Stimulated activated CD8-positive, alpha-beta memory T cell treated with anti-CD3 and anti-CD28 coated beads, Interleukin-2, amount 100 ng/mL, for 48 hours (primary cell): ENCODE measurements at regions not wholly inside any gene's neighbourhood (a gene's known extent, or its start where the extent isn't known, plus 50 kb on each side); places are given as distances from the start of the nearest gene placed in this dataset.
"Not testable (repeated sequence)": the region's sequence is repeated elsewhere in the genome, so short reads cannot be mapped to it uniquely, and the experiment has no call there.

Experiments used
- DNase-seq, 2 donors: peaks; one replicate each; pipeline ENCODE4 v3.0.0-alpha.2; 2020; ENCODE audit warnings: low read depth in 2 of 2

DNA sequence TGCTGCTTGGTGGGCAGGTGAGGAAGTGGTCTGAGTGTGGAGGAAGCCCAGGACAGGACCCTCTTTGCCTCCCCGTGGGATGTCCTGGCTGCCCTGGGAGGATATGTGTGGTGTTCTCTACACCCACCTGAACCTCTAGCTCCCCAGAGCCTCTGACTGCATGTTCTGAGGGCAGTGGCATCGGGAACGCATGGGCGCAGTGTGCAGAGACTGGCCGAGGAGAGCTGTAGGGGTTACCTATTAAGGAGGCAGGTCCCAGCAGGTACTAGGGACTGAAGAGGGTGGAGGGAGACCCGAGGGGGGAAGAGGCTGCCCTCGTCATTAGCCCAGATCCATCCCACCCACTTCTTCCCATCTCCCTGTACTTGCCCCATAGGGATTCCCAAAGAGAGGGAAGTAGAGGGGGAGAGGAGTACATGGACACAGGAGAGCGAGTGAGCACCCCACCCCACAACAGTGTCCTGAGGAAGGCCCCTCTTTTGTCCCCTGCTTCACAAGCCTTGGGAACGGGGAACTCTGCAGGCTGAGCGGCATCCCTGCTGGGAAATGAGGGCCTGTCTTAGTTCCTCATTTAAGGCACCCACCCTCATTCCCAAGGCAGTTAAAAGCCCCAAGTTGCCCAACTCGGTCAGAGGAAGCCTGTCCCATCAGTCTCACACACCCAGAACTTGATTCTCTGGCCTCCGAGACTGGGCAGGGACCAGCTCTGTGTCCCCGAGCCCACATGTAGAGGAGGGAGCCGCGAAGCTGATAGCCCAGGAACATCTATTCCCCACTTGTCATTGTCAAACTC, 208.5 kb upstream of the PLGLB2 start:
- DNase-seq = not testable (repeated sequence)

DNA sequence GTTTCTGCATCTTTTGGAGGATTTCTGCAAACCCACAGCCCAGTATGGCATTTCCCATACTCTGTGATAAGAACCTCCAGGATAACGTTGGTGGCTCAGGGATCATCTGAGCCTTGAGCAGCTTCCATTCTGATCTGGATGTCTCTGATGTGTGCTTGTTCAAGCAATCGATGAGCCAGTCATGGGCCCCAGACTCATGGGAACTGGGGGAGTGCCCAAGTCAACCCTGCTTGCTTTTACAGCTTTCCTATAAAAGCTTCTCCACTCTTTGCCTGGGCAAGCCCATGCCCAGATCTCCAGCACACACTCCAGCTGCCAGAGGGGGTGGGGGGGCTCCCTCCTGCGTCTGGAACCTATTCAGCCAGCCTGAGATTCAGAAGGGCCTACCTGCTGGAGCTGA, 207.6 kb upstream of the PLGLB2 start:
- not testable (repeated sequence) for DNase-seq

DNA sequence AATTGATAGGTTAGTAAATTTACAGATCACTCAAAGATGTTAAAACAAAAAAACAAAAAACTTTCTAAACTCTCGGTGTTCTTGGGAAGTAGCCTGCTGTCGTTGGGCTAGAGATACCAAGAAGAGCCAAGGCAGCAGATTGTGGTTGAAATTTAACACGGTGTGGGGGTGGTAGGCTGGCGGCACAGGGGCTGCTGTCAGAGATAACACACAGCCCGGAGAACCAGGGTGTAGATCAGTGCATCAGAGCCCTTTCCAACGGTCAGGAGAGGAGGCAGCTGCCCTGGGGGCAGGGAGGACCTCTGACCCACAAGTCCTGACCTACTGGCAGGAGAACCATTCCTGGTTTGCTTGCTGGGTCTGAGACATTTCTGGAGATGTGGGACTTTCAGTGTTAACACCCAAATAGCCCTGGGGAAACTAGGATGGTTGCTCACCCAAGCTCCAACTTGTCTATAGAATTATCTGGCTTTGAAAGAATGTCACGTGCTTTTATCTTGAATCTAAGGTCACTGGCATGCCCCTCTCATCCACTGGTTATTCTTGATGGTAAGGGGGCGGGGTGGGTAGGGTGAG, 205.2 kb upstream of the PLGLB2 start:
- DNase-seq = peak in 1 of 2 donors; percentile 39

DNA sequence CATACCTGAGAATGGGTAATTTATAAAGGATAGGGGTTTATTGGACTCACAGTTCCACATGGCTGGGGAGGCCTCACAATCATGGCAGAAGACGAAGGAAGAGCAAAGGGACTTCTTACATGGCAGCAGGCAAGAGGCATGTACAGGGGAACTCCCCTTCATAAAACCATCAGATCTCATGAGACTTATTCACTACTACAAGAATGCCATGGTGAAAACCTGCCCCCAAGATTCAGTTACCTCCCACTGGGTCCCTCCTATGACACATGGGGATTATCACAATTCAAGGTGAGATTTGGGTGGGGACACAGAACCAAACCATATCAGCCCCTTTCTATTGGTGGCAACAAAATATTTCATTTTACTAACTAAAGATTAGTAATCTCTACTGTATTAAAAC, 204.1 kb upstream of the PLGLB2 start:
- not testable (repeated sequence) for DNase-seq

DNA sequence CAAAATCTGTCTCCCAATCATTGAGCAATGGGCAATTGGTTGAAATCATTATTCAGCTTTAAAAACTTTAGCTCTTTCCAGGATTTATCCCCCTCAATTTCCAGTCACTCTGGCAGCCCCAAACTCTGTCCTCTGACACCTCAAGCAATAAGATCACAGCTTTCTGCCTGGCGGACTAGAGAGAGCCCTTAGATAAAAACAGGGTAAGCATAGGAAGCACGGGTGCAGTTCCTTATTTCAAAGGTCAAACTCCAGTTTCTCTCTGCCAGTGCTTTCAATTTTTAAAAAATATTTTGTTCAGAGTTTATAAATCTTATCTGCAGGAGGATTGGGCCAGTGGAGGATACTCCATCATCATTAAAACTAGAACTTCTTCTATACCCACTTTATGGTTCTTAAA, 200.8 kb upstream of the PLGLB2 start:
- DNase-seq = not testable (repeated sequence)

DNA sequence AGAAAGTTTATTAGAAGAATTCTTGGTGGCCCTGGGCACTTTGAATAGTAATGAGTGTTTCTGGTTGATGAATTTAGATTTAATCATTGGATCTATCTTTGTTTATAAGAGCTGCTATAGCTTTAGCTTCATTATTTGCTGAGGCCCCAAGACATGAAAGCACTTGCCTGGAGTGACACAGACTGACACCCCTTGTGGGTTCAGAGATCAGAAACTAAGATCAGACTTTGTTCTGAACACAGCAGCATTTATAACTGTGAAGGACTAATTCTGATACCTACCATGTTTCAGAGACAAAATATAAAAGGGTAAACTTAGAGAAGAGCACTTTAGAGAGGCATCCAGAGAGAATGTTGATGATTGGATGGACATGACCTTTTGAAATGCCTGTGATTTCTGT, 199.9 kb upstream of the PLGLB2 start:
- not testable (repeated sequence) for DNase-seq

DNA sequence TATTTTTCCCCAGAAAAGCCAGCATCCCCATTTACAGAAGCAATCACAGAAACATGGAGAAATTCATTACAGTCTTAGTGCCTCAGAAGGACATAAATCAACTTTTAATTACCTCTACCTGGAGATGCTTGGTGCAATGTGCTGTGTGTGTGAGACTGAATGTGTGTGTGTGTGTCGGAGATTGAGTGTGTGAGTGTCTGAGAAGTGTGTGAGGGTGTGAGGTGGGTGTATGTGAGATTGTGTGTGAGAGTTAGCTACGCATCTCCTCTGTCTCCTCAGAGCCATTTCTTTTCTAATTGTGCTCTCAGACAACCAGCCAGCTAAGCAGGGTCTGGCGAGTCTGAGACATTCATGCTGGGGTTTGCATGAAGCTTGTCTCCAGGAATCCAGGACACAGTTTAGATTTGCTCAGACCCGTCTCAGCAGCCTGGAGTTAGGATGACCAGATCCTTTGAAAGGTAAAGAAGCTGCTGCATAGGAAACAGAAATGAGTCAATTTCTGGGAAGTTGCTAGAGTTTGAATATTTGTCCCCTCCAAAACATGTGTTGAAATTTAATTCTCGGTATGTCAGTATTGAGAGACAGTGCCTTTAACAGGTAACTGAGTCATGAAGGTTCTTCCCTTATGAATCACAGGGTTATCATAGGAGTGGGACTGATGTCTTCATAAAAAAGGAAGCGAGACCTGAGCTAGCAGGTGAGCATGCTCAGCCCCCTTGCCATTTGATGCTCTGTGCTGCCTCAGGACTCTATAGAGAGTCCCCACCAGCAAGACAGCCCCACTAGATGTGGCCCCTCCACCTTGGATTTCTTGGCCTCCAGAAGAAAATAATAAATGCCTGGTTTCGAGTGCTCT, 199.0 kb upstream of the PLGLB2 start:
- not testable (repeated sequence) for DNase-seq

DNA sequence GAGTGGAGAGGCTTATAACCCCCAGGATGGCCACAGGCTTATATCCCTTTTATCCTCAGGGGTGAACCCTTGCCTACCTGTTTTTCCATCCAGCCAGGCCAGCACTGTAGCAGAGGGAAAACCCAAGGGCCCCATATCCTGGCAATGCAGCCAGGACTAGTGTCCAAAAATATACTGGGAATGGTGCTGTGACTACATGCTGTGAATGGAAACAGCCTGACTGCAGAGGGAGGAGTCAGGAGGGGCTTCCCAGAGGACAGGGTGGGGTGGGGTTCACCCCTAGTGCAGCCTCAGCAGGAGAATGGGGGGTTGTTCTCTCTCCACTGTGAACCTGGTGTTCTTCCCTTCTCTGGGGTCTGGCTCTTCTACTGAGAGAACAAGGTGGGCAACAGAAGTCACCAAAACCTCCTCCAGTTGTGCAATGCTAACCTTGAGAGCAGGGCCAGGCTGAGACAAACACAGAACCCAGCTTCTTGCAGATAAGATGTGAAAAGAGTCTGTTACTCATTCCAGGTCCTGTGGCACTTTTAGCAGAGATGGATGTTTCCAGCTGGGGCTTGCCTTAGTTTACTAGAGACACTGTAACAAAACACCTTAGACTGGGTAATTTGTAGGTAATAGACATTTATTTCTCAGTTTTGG, 198.2 kb upstream of the PLGLB2 start:
- DNase-seq = not testable (repeated sequence)

DNA sequence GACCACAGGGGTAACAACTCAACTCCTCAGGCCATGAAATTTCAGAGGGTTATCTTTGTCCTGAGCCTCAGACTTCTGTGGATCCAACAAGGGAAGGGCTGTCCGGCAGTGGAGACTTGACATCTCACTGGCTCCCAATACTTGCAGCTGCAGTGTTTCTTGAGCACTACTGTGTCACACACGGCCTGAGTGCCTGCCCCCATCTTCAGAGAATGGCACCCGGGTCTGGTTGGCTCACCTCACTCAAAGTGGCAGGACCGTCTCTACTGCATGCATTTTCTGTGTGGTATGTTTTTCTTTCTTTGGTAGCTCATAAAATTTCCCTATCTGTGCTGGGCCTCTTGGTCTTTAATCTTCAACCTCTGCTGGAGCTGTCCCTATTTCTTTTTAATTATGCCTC, 193.2 kb upstream of the PLGLB2 start:
- not testable (repeated sequence) for DNase-seq

DNA sequence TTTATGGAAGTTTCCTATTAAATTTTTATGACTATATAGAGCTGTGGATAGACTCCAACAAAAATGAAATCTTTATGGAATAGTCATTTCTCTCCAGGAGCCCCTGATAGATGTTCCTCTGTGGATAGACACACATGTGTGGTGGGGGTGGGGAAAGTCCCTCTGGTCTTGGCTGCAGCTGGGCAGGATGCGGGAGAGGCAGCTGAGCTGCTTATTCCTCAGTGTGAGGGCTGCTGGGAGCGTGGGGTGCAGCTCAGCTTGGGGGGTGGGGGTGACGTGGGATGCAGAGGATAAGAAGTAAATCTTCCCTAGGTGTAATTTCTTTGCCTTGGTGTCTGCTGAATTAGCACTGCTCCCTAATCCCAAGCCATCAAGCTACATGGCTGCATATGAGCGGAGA, 192.8 kb upstream of the PLGLB2 start:
- not testable (repeated sequence) for DNase-seq

DNA sequence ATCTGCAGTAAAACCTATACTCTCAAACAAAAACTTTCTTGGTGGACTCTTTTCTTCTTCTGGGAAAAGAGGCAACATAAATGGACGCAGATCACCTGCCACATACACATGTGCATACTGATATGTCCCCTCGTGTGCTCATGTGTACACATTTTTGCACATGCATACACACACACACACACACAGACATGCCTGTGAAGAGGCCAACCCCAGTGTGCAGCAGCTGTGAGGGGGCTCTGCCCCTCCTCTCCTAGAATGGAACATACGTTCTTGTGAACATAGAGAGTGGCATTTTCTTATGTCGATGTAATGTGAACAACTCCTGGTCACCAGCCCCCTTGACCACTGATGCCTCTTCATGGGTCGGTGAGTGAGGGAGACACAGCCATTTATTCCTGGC, 188.9 kb upstream of the PLGLB2 start:
- not testable (repeated sequence) for DNase-seq

DNA sequence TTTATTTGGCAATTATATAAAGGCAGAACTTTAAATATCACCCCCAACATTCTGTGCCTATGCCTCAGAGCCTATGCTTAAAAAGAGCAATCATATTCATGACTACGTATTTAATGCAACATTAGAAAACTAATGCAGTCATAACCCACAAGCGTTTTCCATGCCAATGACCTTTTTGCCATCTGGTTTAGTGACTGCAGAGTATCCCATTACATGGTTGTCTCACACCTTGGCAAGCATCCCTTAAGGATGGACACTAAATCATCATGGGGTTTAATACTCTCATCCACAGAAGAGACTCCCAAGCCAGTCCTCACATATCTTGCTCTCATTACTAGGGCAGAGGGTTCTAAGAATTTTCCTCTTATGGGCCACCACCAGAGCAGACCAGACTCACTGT, 188.2 kb upstream of the PLGLB2 start:
- DNase-seq = not testable (repeated sequence)

DNA sequence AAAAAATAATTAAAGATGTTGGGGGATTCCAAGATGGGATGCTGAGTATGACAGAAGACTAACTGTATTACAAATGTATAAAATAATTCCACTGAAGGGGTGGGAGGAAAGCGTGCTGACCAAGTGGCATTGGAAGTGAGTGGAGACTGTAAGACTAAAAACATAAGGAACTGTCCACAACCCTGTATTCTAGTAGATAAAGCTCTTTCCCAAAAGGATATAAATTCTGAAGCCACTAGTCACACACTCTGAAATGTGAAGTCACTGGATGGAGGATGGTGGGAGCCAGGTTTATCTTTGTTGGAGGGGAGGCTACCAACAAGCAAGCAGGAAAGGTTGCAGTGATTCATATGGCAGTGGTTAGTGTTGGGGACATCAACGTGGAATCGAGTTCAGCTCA, 182.8 kb upstream of the PLGLB2 start:
- DNase-seq = not testable (repeated sequence)

DNA sequence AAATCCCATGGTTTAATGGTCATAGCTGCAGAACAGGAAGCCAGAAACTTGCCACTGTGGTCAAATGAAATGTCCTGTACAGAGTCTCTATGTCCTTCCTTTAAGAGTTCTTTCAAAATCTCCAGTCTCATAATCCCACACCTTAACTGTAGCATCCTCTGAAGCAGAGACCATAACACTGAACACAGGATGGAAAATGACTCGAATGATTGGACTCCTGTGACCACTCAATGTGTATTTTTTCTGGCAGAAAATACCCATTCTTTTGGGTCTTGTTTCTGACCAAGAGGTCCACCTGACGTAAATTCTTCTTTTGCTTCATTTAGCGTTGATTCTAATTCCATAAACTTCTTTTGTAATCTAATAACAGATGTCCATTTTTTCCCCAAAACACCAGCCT, 181.4 kb upstream of the PLGLB2 start:
- DNase-seq = not testable (repeated sequence)

DNA sequence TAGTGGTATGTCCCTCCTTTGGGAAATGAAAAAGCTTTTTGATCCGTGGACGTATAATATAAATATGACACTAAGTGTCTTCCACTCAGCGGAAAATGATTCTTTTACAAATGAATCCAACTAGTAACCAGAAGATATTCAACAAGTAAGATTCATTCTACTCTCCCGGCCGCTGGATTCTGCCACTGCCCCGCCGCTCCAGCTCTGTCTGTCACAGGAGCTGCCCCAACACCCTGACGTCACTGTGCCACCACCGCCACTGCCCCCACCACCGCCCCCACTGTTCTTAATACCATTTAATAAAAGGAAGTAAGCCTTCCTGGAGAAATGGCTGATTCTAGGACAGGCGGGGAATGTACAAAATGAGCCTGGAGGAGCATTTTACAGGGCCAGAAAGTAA, 180.8 kb upstream of the PLGLB2 start:
- not testable (repeated sequence) for DNase-seq

DNA sequence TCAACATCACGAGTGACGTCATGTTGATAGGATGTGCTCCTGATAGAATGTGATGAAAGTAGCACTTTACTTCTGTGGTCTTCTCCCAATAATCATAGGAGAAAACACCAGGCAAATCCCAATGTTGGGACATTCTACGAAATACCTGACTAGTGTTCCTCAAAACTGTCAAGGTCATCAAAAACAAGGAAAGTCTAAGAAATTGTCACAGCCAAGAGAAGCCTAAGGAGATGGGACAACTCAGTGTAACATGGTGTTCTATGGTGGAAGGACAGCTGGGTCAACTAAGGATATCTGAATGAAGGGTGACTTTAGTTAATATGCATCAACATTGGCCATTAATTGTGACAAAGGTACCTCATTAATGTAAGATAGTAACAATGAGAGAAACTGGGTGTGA, 180.0 kb upstream of the PLGLB2 start:
- not testable (repeated sequence) for DNase-seq

DNA sequence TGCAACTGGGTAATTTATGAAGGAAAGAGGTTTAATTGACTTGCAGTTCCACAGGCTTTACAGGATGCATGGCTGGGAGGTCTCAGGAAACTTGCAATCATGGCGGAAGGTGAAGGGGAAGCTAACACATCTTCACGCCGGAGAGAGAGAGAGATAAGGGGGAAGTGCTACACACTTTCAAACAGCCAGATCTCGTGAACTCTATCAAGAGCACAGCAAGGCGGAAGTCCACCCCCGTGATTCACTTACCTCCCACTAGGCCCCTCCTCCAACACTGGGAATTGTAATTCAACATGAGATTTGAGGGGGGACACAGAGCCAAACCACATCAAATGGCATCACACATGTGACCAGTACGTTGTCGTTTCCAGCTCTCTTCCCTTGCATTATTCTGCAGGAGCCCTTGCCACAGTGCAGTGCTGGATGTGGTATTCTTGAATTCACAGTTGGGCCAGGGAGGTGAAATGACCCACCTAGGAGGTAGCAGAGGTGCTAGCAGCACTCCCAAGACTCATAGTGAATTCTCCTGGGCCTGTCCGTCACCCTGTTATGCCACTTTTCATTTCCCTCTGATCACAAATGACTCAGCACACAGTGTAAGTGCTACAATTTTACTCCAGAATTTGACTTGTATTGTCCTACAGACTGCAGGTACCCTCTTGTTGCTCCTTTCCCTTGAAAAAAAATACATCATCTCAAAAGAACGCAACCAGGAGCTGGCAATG, 179.2 kb upstream of the PLGLB2 start:
- DNase-seq = not testable (repeated sequence)

DNA sequence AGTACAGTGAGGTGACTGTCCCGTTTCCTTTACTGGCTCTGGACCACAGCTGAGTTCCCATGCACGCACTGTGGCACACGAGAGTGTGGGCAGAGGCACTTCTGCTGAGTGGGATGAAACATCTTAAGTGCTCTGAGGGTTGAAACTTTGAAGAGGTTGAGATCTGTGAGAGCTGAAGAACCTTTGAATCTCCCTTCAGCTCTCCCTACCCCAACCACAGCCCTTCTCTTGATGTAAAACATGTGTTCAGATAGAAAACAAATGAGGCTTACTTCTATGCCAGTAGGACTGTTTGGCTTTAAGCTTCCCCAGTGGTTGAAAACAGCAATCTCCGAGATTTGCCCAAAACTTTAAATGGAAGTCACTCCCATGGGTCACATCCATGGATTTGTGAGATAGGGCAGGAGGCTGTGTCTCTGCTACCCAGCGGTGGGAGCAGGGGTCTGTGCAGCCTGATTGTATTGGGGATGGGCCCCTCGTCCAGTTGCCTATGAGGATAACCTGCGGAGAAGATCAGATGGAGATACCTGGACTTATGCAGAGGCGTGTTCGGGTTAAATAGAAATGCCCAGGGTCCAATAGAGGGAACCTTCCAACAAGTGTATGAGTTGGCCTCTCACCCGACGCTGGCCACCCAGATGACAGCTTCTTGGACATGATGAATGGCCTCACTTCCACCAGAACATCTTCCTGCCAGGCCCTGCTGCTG, 178.0 kb upstream of the PLGLB2 start:
- DNase-seq = not testable (repeated sequence)

DNA sequence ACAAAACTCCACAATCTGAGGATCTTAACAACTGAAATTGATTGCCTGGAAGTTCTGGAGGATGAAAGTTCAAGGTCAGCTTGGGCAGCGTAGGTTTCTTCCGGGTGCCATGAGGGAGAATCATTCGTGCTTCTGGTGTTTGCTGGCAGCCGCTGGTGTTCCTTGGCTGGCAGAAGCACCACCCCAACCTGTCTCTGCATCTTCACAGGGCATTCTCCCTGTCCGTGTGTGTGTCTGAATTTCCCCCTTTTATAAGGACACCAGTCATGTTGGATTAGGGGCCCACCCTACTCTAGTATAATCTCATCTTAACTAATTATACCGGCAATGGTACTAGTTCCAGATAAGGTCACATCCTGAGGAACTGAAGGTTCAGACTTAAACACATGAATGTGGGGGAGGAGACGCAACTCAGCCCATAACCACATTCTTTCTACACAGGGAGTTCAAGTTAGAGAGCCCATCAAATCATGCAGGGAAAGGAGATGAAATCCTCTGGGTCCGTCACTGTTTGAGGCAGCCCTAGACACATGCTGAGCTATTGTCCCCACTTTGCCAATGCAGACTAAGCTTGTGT, 175.9 kb upstream of the PLGLB2 start:
- not testable (repeated sequence) for DNase-seq

DNA sequence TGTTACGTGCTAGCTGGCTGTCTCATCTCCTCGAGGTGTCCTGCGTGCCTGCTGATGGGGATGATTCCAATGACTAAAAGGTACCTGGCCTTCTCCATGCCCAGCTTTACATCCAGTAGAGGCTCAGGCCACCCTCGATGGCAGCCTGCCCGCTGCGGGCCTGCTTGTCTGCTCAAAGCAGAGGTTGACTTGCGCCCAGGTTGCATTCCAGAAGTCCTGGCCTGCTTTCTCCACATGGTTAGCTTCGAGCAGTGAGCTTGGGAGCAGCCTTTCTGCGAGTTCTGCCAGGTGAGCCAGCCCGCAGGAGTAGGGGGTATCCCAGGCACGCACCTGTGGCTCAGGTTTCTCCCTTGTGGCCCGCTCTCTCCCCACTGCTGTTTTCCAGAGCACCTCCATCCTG, 175.0 kb upstream of the PLGLB2 start:
- DNase-seq = not testable (repeated sequence)
